GM19240 (cell line): ENCODE measurements at regions not wholly inside any gene's neighbourhood (a gene's known extent, or its start where the extent isn't known, plus 50 kb on each side); places are given as distances from the start of the nearest gene placed in this dataset.

Experiments
- DNase-seq: peaks from one replicate; pipeline ENCODE4 v3.0.0; 2011; ENCODE audit warnings: low spot score; ENCODE audit not compliant: insufficient read length

DNA sequence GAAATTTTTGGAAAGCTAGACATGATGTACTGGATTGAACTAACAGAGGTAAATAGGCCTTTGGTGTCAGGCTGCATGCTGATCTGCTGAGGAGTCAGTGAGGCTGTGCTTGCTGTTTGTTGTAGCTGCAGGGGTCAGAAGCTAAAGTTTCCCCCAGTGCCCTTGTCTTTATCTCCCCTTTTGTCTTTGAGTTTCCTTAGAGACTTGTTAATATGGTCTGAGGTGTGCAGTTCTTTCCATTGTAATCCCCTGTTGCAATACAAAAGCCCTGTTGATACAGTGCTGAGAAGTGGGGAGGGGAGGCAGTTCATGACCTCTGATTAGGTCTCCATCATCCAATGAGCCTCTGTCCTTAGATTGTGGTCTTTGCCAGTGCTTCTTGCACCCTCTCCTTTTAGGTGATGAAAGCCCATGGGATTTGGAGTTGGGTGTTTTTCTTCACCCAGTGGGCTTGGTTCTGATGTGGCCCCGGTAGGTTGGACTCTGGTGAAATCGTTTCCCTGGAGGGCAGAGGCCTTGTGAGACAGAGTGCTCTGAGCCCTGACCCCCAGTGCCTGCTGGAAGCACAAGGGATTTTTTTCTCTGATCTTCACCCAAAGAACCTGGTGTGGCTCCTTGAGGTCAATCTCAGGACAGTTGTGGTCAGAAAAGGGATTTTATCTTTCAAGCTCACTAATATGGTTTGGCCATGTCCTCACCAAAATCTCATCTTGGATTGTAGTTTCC is 163.1 kb downstream of the TMEM18 start:
- no peak for DNase-seq

DNA sequence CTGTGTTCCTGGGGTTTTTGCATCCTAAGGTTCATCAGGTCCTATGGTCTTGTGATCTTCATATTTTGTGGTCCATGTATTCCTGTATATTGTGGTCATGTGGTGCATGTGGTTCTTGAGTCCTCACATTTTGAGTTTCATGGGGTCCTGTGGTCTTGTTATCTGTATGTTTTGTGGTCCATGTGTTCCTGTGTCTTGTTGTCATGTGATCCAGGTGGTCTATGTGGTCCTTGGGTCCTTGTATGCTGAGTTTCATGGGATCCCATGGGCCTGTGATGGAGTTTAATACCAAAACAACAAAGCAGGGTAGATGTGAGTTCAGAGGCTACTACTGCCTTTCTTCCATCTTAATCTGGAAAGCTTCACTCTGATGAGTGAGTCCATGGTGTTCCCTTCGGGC is 166.4 kb downstream of the TMEM18 start:
- DNase-seq = no peak

DNA sequence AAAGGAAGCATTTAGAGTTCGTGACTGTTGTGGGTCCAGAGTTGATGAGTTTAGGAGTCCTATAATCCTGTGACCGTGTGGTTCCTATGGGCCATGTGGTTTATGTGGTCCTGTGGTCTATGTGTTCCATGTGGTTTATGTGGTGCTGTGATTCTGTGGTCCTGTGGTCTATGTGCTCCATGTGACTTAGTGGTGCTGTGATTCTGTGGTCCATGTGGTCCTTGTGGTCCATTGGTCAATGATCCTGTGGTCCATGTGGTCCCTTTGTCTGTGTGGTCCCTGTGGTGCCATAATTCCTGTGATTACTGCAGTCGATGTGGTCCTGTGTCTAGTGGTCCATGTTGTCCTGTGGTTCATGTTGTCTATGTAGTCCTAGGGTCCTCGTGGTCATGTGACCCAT is 167.3 kb downstream of the TMEM18 start:
- no peak for DNase-seq

DNA sequence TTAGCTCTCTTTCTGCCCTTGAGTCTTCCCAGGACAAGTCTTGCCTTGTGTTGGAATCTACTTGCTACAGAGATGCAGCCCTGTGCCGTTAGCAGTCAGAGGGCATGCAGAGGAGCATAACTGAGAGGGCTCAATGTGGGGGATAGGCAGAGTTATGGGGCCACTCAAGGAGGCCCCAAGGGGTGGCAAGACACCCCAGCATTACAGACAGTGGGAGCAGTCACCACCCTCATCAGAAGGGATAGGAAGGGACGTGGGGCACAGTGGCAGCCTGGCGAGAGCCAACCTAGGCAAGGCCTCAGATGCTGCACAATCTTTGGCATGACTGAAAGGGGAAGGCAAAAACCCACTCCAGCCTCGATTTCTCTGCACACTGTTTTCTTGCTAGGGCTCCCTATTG is 169.1 kb downstream of the TMEM18 start:
- no peak for DNase-seq

DNA sequence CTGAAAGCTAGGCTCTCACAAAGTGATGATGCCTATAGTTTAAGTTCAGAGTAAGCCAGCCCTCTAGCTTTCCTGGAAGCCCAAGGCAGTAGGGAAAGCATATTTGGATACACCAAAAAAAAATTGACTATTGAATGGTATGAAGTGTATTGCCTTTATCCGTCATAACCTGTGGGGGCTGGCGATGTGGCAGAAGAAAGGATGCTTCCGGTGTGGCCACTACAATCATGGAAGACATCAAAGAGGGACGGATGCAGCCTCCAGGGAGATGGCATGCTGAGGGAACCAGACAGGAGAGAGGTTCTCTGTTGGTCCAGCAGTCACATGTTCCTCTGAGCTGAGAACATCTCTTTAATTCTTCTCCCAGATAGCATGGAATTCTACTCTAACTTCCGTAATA is 170.3 kb downstream of the TMEM18 start:
- DNase-seq = no peak

DNA sequence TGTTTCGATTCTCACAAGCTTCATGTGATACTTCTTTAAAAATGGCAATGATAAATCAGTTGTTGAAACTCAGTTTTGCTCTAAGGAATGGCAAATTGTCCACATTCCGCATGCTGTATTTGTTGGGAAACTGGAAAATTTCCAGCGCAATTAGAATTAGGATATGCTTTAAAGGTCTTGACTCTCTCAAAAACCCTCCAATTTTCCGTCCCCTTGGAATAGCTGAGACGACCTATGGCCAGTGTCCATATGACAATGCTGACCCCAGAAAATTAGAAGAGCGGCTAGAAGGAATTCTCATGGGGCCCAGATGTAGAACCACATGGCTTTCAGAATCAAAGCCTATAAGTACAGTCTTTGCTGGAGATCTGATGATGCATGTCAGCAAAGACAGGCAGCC is 170.8 kb downstream of the TMEM18 start:
- DNase-seq = no peak

GRCh38 chr2:505941-506340 is 171.3 kb downstream of the TMEM18 start:
- no peak for DNase-seq

DNA sequence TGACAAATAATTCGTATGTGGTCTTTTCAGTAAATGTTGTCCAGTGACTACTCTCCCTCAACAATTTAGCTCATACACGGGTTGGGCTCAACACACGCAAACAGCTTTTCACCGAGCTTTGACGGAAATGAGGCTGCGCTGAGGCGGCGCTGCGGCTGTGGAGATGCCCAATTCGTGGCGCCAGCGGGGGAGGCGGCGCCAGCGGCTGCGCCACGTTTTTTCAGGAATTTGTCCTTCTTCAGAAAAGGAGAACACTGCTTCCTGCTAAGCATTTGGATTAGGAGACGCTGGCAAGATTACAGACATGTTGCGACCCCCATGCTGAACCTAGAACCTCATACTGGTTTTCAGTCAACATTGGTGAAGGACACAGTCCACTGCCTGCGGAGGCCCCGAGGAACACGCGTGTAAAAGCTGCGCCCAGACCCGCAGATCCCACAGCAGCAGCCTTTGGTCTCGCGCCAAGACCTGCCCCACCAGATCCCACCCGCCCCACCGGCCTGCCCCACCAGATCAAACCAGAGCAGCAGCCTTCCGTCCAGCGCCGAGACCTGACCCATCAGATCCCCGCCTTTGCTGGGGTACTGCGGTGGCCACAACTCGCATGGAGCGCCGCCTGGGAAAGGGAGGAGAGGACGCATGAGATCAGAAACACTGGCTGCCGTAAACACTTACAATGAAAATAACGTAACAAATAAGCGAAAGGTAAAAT is 173.8 kb downstream of the TMEM18 start:
- no peak for DNase-seq

DNA sequence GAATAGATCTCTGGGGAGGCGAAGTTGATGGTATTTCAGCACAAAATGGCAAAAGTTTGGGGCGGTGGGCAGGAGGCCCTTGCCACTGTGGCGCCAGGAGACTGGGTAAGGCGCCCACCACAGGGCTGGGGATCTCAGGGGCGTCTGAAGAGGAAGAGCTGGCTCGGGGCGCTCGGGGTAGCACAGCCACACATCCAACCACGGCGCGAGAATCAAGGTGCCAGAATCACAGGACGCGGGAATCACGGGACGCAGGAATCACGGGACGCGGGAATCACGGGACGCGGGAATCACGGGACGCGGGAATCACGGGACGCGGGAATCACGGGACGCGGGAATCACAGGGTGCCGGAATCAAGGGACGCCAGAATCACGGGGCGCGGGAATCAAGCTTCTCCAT is 174.4 kb downstream of the TMEM18 start:
- no peak for DNase-seq

- no peak for DNase-seq
Measured at GRCh38 chr2:501667-502066, 175.5 kb downstream of the TMEM18 start.

DNA sequence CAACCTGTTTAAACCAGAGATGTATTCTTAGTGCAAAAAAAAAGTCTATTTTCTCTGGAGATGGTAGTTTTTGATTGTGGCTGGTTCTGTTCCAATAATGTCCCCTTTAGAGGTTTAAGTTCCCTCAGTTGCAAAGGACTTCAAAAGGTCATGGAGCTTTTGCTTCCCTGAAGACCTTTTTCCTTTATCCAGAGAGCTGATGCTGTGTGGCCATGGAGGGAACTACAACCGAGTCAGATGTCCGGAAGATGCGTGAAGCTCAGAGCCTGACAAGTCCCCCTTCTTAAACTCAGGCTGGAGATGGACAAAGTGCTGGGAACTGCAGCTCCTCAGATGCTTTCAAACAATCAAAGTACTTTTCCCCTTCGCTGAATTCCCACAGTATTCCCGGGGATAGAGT is 176.1 kb downstream of the TMEM18 start:
- DNase-seq = no peak

GRCh38 chr2:499726-500125 is 177.5 kb downstream of the TMEM18 start:
- no peak for DNase-seq

DNA sequence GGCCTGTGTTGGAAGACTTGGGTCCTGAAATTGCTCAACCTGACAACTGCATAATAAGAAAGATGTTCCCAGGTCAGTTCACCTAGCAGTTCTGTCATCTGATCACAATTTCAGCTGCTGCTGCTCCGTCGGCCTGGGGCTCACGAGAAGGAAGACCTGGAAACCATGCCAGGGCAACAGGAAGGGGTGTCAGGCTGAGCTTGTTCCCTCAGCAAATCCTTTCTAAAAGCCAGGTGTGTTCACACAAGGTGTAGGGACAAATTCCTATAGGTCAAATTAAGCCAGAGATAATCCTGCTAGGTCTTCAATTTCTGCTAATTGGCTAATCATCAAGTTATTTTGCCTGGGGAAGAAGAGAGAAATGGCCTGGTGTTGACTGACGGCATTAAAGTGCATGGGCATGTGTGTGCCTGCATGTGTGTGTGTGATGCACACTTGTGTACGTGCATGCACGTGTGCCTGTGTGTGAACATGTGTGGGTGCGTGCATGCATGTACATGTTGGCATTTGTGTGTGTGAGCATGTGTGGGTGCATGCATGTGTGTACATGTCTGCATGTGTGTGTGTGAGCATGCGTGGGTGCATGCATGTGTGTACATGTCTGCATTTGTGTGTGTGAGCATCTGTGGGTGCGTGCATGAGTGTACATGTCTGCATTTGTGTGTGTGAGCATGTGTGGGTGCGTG is 178.6 kb downstream of the TMEM18 start:
- DNase-seq = no peak

DNA sequence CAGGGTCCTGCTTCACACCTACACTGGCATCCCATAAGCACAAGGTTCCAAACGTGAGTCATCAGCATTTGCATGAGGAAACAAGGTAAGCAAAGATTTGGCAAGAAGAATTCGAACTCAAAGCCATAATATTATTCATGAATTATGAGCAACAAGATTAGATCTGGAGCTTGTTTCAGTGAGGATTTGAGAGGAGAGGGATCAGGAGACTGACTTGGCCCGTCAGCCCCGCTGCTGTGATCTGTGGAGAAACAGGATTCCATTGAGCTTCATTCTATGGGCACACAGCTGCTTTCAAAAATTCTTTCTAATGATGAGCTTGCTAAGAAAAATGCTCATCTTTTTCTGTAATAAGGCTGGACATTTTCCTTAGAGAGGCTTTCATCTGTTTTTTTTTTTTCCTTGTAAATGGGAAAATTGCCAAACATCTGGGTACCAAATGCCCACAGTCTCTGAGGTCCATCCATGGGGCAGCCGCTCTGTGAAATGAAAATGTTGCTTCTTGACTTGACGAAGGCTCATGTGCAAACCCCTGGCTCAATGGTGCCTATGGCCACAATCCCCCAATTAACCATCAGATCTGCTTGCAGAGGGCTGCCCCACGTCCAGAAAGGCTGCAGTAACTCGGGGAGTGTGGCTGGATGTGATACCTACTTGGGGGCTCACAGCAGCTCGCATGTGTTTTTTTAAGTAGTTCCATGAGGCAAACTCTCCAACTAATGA is 179.3 kb downstream of the TMEM18 start:
- no peak for DNase-seq

DNA sequence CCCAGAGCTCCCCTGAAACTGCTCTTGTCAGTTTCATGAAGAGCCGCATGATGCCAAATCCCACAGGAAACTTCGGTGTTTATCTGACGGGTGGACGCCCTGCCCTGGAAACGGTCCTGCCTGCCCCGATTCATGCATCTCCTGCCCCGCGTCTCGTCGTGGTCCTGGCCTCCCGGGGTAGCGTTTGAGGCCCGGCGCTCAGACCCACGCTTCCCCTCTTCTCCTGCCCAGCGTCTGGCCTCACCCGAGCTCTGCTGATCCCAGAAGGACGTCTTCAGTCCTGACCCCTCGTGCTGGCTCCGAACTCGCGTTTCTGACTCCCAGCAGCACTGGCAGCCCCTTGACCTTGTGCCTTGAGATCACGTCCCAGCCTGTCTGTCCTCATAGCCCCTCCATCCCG is 180.5 kb downstream of the TMEM18 start:
- DNase-seq = no peak

- no peak for DNase-seq
Measured at GRCh38 chr2:495745-496275, 181.4 kb downstream of the TMEM18 start.

DNA sequence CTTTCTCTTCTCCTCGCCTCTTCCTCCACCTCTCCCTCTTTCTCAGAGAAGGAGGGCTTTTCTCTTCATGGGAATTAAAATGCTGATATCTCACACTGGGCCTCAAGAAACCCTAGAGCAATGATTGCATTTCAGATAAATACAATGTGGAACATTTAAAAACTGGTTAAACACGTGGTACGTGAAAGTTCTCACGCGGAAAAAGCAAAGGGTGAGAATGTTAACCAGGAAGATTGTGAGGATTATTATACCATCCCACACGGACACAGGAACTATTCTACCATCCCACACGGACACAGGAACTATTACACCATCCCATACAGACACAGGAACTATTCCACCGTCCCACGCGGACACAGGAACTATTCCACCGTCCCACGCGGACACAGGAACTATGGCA is 182.4 kb downstream of the TMEM18 start:
- no peak for DNase-seq

GRCh38 chr2:493228-493627 is 184.0 kb downstream of the TMEM18 start:
- DNase-seq = no peak

- DNase-seq = no peak
Measured at GRCh38 chr2:492178-492577, 185.0 kb downstream of the TMEM18 start.

- no peak for DNase-seq
Measured at GRCh38 chr2:489838-490237, 187.4 kb downstream of the TMEM18 start.

GRCh38 chr2:489084-489483 is 188.1 kb downstream of the TMEM18 start:
- DNase-seq = no peak
